ENCODE measurements at regions not wholly inside any gene's neighbourhood (a gene's known extent, or its start where the extent isn't known, plus 50 kb on each side); places are given as distances from the start of the nearest gene placed in this dataset.

DNA sequence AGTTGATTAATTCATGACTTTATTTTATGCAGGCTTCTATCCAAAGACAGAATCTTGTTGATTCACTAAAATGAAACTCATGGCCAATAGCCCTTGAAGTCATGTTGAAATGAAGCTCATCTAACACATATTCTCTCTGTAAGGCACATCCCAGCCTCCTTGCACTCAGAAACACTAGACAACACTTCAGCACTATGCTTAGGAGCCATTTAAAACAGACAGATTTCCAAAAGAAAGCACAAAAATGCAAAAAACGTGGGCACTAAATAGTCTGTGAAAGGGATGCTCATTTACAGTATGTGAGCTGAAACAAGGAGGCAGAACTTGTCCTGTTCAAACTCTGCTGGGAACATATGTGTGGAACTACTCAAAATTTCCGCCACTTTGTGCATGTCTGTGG, 124.4 kb downstream of the MYCN start:
- H3K4me3 Mint-ChIP-seq = no peak overlapping the region
- WGBS (ENCODE audit: insufficient coverage) = 86% methylated on average over 1 of the region's 2 CpGs
- TF ChIP-seq, protein P1, sequence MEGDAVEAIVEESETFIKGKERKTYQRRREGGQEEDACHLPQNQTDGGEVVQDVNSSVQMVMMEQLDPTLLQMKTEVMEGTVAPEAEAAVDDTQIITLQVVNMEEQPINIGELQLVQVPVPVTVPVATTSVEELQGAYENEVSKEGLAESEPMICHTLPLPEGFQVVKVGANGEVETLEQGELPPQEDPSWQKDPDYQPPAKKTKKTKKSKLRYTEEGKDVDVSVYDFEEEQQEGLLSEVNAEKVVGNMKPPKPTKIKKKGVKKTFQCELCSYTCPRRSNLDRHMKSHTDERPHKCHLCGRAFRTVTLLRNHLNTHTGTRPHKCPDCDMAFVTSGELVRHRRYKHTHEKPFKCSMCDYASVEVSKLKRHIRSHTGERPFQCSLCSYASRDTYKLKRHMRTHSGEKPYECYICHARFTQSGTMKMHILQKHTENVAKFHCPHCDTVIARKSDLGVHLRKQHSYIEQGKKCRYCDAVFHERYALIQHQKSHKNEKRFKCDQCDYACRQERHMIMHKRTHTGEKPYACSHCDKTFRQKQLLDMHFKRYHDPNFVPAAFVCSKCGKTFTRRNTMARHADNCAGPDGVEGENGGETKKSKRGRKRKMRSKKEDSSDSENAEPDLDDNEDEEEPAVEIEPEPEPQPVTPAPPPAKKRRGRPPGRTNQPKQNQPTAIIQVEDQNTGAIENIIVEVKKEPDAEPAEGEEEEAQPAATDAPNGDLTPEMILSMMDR (IDR thresholded peaks at IDR 0.05) = no peak
- no peak for TF ChIP-seq EZH2 (IDR thresholded peaks at IDR 0.05; ENCODE audit: borderline replicate concordance, insufficient read depth, low read depth, low read length, poor library complexity, severe bottlenecking)
- no peak overlapping the region for H3K27ac Mint-ChIP-seq
- peaks cover 0 to 18% (median 14%) of the 10 kb centered on the region in 3 donors for H3K9me3 ChIP-seq (ENCODE audit: control extremely low read depth in 1 of 3, control insufficient read depth in 2 of 3, insufficient read depth in 1 of 3, low read length in 2 of 3)
- ChIA-PET POLR2A (no interaction called here), CTCF (no interaction called here)
- H3K9me3 Mint-ChIP-seq (ENCODE audit: insufficient read depth) = peaks cover 10% of the 10 kb centered on the region
- H3K36me3 ChIP-seq (replicated peaks in 1 of 2; ENCODE audit: control extremely low read depth in 1 of 2, control insufficient read depth in 1 of 2, extremely low read depth in 1 of 2, insufficient read depth in 2 of 2, low read length in 1 of 2) = no peaks in the 10 kb centered on the region
- H3K79me2 ChIP-seq (ENCODE audit: control insufficient read depth, insufficient read depth, low read length) = no peaks in the 10 kb centered on the region
- H4K20me1 ChIP-seq (ENCODE audit: control insufficient read depth, insufficient read depth, low read length, poor library complexity, severe bottlenecking) = no peaks in the 10 kb centered on the region
- H3K4me1 ChIP-seq (ENCODE audit: control insufficient read depth in 2 of 2, insufficient read depth in 2 of 2, low read length in 2 of 2) = no peaks in the 10 kb centered on the region
- no peak overlapping the region for H3K27ac ChIP-seq (ENCODE audit: low read length in 2 of 2)
- ATAC-seq (ENCODE audit: low read depth) = no peak
- H3K27me3 ChIP-seq (replicated peaks in 1 of 4; ENCODE audit: control extremely low read depth in 1 of 4, control insufficient read depth in 3 of 4, insufficient read depth in 4 of 4, low read length in 3 of 4) = no peaks in the 10 kb centered on the region
- no peak overlapping the region for H3K4me3 ChIP-seq (ENCODE audit: control extremely low read depth in 1 of 5, extremely low read depth in 1 of 5, insufficient read depth in 1 of 5, low read depth in 2 of 5, low read length in 4 of 5)
- no peak overlapping the region for H2AFZ ChIP-seq (ENCODE audit: insufficient read depth, low read depth, low read length, poor library complexity, severe bottlenecking)
- no peaks in the 10 kb centered on the region for H3K27me3 Mint-ChIP-seq
- no peaks in the 10 kb centered on the region for H3K4me1 Mint-ChIP-seq
- H3K4me2 ChIP-seq (replicated peaks; ENCODE audit: low read depth, low read length, poor library complexity, severe bottlenecking) = no peak overlapping the region
- no peak for DNase-seq
- intact Hi-C loops (cut with micrococcal nuclease) = no loop called here
- no peak overlapping the region for H3K9ac ChIP-seq (ENCODE audit: low read length)

GRCh38 chr2:16063955-16064633, 123.7 kb downstream of the MYCN start:
- no peak for ATAC-seq (ENCODE audit: low read depth)
- CTCF ChIA-PET = no interaction called here
- H3K27ac Mint-ChIP-seq = no peak overlapping the region

More at GRCh38 chr2:16063955-16064633, 123.7 kb downstream of the MYCN start:
- intact Hi-C loops (cut with micrococcal nuclease) = no loop called here
- WGBS (ENCODE audit: insufficient coverage) = 97% methylated on average over 3 of the region's 4 CpGs
- Histone ChIP-seq H3K36me3 (replicated peaks in 1 of 2; ENCODE audit: control extremely low read depth in 1 of 2, control insufficient read depth in 1 of 2, extremely low read depth in 1 of 2, insufficient read depth in 2 of 2, low read length in 1 of 2) (no peaks in the 10 kb centered on the region), H3K9me3 (ENCODE audit: control extremely low read depth in 1 of 3, control insufficient read depth in 2 of 3, insufficient read depth in 1 of 3, low read length in 2 of 3) (peaks cover 0 to 18% (median 14%) of the 10 kb centered on the region in 3 donors), H3K4me3 (ENCODE audit: control extremely low read depth in 1 of 5, extremely low read depth in 1 of 5, insufficient read depth in 1 of 5, low read depth in 2 of 5, low read length in 4 of 5) (no peak overlapping the region), H3K27me3 (replicated peaks in 1 of 4; ENCODE audit: control extremely low read depth in 1 of 4, control insufficient read depth in 3 of 4, insufficient read depth in 4 of 4, low read length in 3 of 4) (peaks cover 0 to under 1% (median 0%) of the 10 kb centered on the region in 4 experiments), H2AFZ (ENCODE audit: insufficient read depth, low read depth, low read length, poor library complexity, severe bottlenecking) (no peak overlapping the region), H3K4me2 (replicated peaks; ENCODE audit: low read depth, low read length, poor library complexity, severe bottlenecking) (no peak overlapping the region), H3K4me1 (ENCODE audit: control insufficient read depth in 2 of 2, insufficient read depth in 2 of 2, low read length in 2 of 2) (no peaks in the 10 kb centered on the region), H3K9ac (ENCODE audit: low read length) (no peak overlapping the region), H4K20me1 (ENCODE audit: control insufficient read depth, insufficient read depth, low read length, poor library complexity, severe bottlenecking) (no peaks in the 10 kb centered on the region), H3K27ac (ENCODE audit: low read length in 2 of 2) (no peak overlapping the region), H3K79me2 (ENCODE audit: control insufficient read depth, insufficient read depth, low read length) (no peaks in the 10 kb centered on the region)
- Mint-ChIP-seq H3K4me1 (no peaks in the 10 kb centered on the region), H3K4me3 (no peak overlapping the region), H3K9me3 (ENCODE audit: insufficient read depth) (peaks cover 10% of the 10 kb centered on the region), H3K27me3 (no peaks in the 10 kb centered on the region)
- no peak for DNase-seq
- TF ChIP-seq EZH2 (IDR thresholded peaks at IDR 0.05; ENCODE audit: borderline replicate concordance, insufficient read depth, low read depth, low read length, poor library complexity, severe bottlenecking) = no peak
- TF ChIP-seq, protein P1 (IDR thresholded peaks at IDR 0.05) = no peak
- POLR2A ChIA-PET = no interaction called here

All from B cell (primary cell).